GM23338 (cell line): ENCODE measurements at regions not wholly inside any gene's neighbourhood (a gene's known extent, or its start where the extent isn't known, plus 50 kb on each side); places are given as distances from the start of the nearest gene placed in this dataset.

Experiments
- ATAC-seq: fragments of 200-7000 bp; cut with Tn5 transposase; 3 replicates; pipeline ENCODE4 v1.9.1; 2020
- DNase-seq: peaks from one replicate; pipeline ENCODE4 v3.0.0-alpha.2; 2015; ENCODE audit warnings: low spot score
- H2AFZ ChIP-seq: fragments of 200-600 bp; sonication (generic); 2 replicates; pipeline ENCODE4 v1.8.0; 2016; ENCODE audit warnings: antibody characterized with exemption, mild to moderate bottlenecking, moderate library complexity
- H3F3A ChIP-seq: fragments of 200-600 bp; sonication (generic); replicated peaks from 2 replicates; pipeline ENCODE4 v1.8.0; 2017; ENCODE audit warnings: antibody characterized with exemption, mixed run types, low read depth
- H3K27ac ChIP-seq: fragments of 200-600 bp; sonication (generic); 2 replicates; pipeline ENCODE4 v1.6.1; 2016; ENCODE audit warnings: low read depth
- H3K27me3 ChIP-seq: fragments of 200-600 bp; sonication (generic); 2 replicates; pipeline ENCODE4 v1.8.0; 2016; ENCODE audit warnings: mild to moderate bottlenecking, mixed run types, moderate library complexity; ENCODE audit not compliant: insufficient read depth
- H3K36me3 ChIP-seq: fragments of 200-600 bp; sonication (generic); 2 replicates; pipeline ENCODE4 v1.8.0; 2016; ENCODE audit warnings: mild to moderate bottlenecking; ENCODE audit not compliant: insufficient read depth
- H3K4me1 ChIP-seq: fragments of 200-600 bp; sonication (generic); 2 replicates; pipeline ENCODE4 v1.8.0; 2016; ENCODE audit warnings: mild to moderate bottlenecking, moderate library complexity; ENCODE audit not compliant: insufficient read depth
- H3K4me2 ChIP-seq: fragments of 200-600 bp; sonication (generic); 2 replicates; pipeline ENCODE4 v1.7.1; 2017; ENCODE audit warnings: mixed run types
- H3K4me3 ChIP-seq: fragments of 200-600 bp; sonication (generic); 2 replicates; pipeline ENCODE4 v1.6.1; 2016; ENCODE audit warnings: mixed run types
- H3K79me2 ChIP-seq: fragments of 200-600 bp; sonication (generic); replicated peaks from 2 replicates; pipeline ENCODE4 v1.8.0; 2017; ENCODE audit warnings: mild to moderate bottlenecking; ENCODE audit not compliant: insufficient read depth
- H3K9me2 ChIP-seq: fragments of 200-600 bp; sonication (generic); 2 replicates; pipeline ENCODE4 v1.8.0; 2017; ENCODE audit not compliant: insufficient read depth
- H4K20me1 ChIP-seq: fragments of 200-600 bp; sonication (generic); replicated peaks from 2 replicates; pipeline ENCODE4 v1.8.0; 2017; ENCODE audit warnings: mild to moderate bottlenecking; ENCODE audit not compliant: insufficient read depth
- H3K27ac Mint-ChIP-seq: 2 replicates; pipeline ENCODE4 v1.8.0; 2020; ENCODE audit warnings: inconsistent platforms, mild to moderate bottlenecking, moderate library complexity, mixed read lengths
- H3K27me3 Mint-ChIP-seq: 3 replicates; pipeline ENCODE4 v1.8.0; 2022; ENCODE audit warnings: low read depth, mild to moderate bottlenecking, moderate library complexity, mixed read lengths, inconsistent platforms; ENCODE audit not compliant: insufficient read depth, poor library complexity
- H3K36me3 Mint-ChIP-seq: 3 replicates; pipeline ENCODE4 v1.8.0; 2021; ENCODE audit warnings: low read depth, mild to moderate bottlenecking, inconsistent platforms, moderate library complexity, mixed read lengths
- H3K4me1 Mint-ChIP-seq: 3 replicates; pipeline ENCODE4 v1.8.0; 2020; ENCODE audit warnings: mild to moderate bottlenecking, inconsistent platforms, mixed read lengths
- H3K4me3 Mint-ChIP-seq: 3 replicates; pipeline ENCODE4 v1.8.0; 2021; ENCODE audit warnings: moderate library complexity, mild to moderate bottlenecking, inconsistent platforms, mixed read lengths
- H3K9me3 Mint-ChIP-seq: 3 replicates; pipeline ENCODE4 v1.8.0; 2020; ENCODE audit warnings: moderate library complexity, mild to moderate bottlenecking, inconsistent platforms, mixed read lengths
- CREB1 ChIP-seq: fragments of 250-450 bp; sonication (Bioruptor Pico); IDR thresholded peaks from 2 replicates; pipeline ENCODE4 v1.5.0; 2020; ENCODE audit warnings: low read depth, mild to moderate bottlenecking, moderate library complexity
- CTCF ChIP-seq, 2 experiments: fragments of 200-600 bp in 1 of 2; sonication (generic) in 1 of 2; conservative IDR thresholded peaks; 2 replicates each; pipeline versions ENCODE4 v1.5.1 to v1.6.1; 2016 to 2017; ENCODE audit warnings: antibody characterized with exemption in 2 of 2, low read depth in 2 of 2, mild to moderate bottlenecking in 2 of 2, moderate library complexity in 1 of 2
- ETS1 ChIP-seq: IDR thresholded peaks from 2 replicates; pipeline ENCODE4 v1.6.1; 2016; ENCODE audit warnings: antibody characterized with exemption
- EZH2 ChIP-seq: fragments of 200-600 bp; sonication (generic); IDR thresholded peaks from one replicate; pipeline ENCODE4 v1.8.0; 2017; ENCODE audit warnings: antibody characterized with exemption, mild to moderate bottlenecking, low read depth; ENCODE audit not compliant: unreplicated experiment
- EZH2phosphoT487 ChIP-seq: fragments of 200-600 bp; sonication (generic); IDR thresholded peaks from one replicate; pipeline ENCODE4 v1.8.1; 2018; ENCODE audit warnings: antibody characterized with exemption; ENCODE audit not compliant: unreplicated experiment
- JUNB ChIP-seq: IDR thresholded peaks from one replicate; pipeline ENCODE4 v1.6.1; 2016; ENCODE audit warnings: antibody characterized with exemption; ENCODE audit not compliant: unreplicated experiment
- NANOG ChIP-seq: IDR thresholded peaks from 2 replicates; pipeline ENCODE4 v1.6.1; 2016; ENCODE audit warnings: antibody characterized with exemption, borderline replicate concordance
- POLR2AphosphoS5 ChIP-seq: IDR thresholded peaks from 2 replicates; pipeline ENCODE4 v1.6.1; 2016; ENCODE audit warnings: antibody characterized with exemption, low read depth
- REST ChIP-seq: IDR thresholded peaks from one replicate; pipeline ENCODE4 v1.6.1; 2018; ENCODE audit warnings: antibody characterized with exemption; ENCODE audit not compliant: unreplicated experiment
- STAT1 ChIP-seq: IDR thresholded peaks from one replicate; pipeline ENCODE4 v1.6.1; 2016; ENCODE audit warnings: antibody characterized with exemption; ENCODE audit not compliant: unreplicated experiment
- ZNF114 ChIP-seq: fragments of 250-450 bp; sonication (Bioruptor Pico); IDR thresholded peaks from 2 replicates; pipeline ENCODE4 v1.5.0; 2020; ENCODE audit warnings: mild to moderate bottlenecking, moderate library complexity
- ZNF331 ChIP-seq: fragments of 250-450 bp; sonication (Bioruptor Pico); IDR thresholded peaks from 2 replicates; pipeline ENCODE4 v1.5.0; 2020; ENCODE audit warnings: low read depth, mild to moderate bottlenecking, moderate library complexity
- ZNF462 ChIP-seq: fragments of 250-450 bp; sonication (Bioruptor Pico); IDR thresholded peaks from 2 replicates; pipeline ENCODE4 v1.5.0; 2020; ENCODE audit warnings: mild to moderate bottlenecking, moderate library complexity

- no peaks in the 10 kb centered on the region for H4K20me1 ChIP-seq
- Mint-ChIP-seq H3K36me3 (no peaks in the 10 kb centered on the region), H3K4me3 (no peak overlapping the region), H3K9me3 (peaks cover 6% of the 10 kb centered on the region), H3K27me3 (peaks cover 8% of the 10 kb centered on the region), H3K27ac (no peak overlapping the region), H3K4me1 (no peaks in the 10 kb centered on the region)
- H3K79me2 ChIP-seq: no peaks in the 10 kb centered on the region
- H3K36me3 ChIP-seq: no peaks in the 10 kb centered on the region; the same call in 1 of the 2 replicates
- H3F3A ChIP-seq: no peaks in the 10 kb centered on the region
- DNase-seq (no peak), ATAC-seq (no peak)
- no peaks in the 10 kb centered on the region for H3K4me1 ChIP-seq
- no peak overlapping the region for H3K4me2 ChIP-seq
- H3K4me3 ChIP-seq: no peak overlapping the region
- no peaks in the 10 kb centered on the region for H3K27me3 ChIP-seq
- no peak overlapping the region for H2AFZ ChIP-seq
- H3K27ac ChIP-seq: no peak overlapping the region
- H3K9me2 ChIP-seq: no peaks in the 10 kb centered on the region
- no peak for TF ChIP-seq POLR2AphosphoS5
- TF ChIP-seq NANOG: no peak
- TF ChIP-seq JUNB: no peak
- TF ChIP-seq CTCF (conservative IDR thresholded peaks at IDR 0.05; ENCODE audit: low read depth in 2 of 2): no peak
- no peak for TF ChIP-seq CREB1
- no peak for TF ChIP-seq REST
- TF ChIP-seq ZNF114 (CRISPR knock-in tag): no peak
- no peak for TF ChIP-seq ETS1
- TF ChIP-seq ZNF462 (CRISPR knock-in tag): no peak
- no peak for TF ChIP-seq EZH2
- no peak for TF ChIP-seq EZH2phosphoT487
- TF ChIP-seq STAT1: no peak
- TF ChIP-seq ZNF331 (CRISPR knock-in tag): no peak
Observed at GRCh38 chr20:60172346-60172984, 214.2 kb downstream of the CDH26 start.
